Ovary (tissue), 1 donor: ENCODE measurements at regions not wholly inside any gene's neighbourhood (a gene's known extent, or its start where the extent isn't known, plus 50 kb on each side); places are given as distances from the start of the nearest gene placed in this dataset.

ENCODE experiments used
- EP300 ChIP-seq: sonication (generic); formaldehyde crosslinking; IDR thresholded peaks from one replicate; pipeline ENCODE4 v1.6.1; 2017; ENCODE audit warnings: antibody characterized with exemption
- POLR2A ChIP-seq: fragments of 450-650 bp; IDR thresholded peaks from one replicate; pipeline ENCODE4 v1.6.1; 2017; ENCODE audit warnings: antibody characterized with exemption, mild to moderate bottlenecking, moderate library complexity

GRCh38 chr7:16211402-16211925, 209.9 kb downstream of the CRPPA start:
- TF ChIP-seq POLR2A (no peak), EP300 (no peak)
